ENCODE measurements at regions not wholly inside any gene's neighbourhood (a gene's known extent, or its start where the extent isn't known, plus 50 kb on each side); places are given as distances from the start of the nearest gene placed in this dataset.

DNA sequence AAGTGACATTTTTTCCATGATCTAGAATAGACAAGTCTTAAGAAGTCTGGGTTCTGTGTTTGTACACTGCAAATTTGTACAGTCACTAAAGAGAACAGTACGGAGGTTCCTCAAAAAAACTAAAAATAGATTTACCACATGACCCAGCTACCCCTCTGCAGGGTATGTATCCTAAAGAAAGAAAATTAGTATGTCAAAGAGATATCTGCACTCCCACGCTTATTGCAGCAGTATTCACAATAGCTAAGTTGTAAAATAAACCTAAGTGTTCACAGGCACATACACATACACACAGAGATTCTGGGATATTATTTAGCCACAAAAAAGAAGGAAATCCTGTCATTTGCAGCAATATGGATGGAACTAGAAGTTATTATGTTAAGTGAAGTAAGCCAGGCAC lies 120.4 kb downstream of the ZIC1 start:
- POLR2A ChIA-PET (ENCODE audit: low non-redundant PET): no interaction called here
- no peak for DNase-seq (ENCODE audit: low spot score)
- H3K27ac ChIP-seq: no peak overlapping the region
- TF ChIP-seq, protein P1, sequence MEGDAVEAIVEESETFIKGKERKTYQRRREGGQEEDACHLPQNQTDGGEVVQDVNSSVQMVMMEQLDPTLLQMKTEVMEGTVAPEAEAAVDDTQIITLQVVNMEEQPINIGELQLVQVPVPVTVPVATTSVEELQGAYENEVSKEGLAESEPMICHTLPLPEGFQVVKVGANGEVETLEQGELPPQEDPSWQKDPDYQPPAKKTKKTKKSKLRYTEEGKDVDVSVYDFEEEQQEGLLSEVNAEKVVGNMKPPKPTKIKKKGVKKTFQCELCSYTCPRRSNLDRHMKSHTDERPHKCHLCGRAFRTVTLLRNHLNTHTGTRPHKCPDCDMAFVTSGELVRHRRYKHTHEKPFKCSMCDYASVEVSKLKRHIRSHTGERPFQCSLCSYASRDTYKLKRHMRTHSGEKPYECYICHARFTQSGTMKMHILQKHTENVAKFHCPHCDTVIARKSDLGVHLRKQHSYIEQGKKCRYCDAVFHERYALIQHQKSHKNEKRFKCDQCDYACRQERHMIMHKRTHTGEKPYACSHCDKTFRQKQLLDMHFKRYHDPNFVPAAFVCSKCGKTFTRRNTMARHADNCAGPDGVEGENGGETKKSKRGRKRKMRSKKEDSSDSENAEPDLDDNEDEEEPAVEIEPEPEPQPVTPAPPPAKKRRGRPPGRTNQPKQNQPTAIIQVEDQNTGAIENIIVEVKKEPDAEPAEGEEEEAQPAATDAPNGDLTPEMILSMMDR (conservative IDR thresholded peaks at IDR 0.05; ENCODE audit: low read depth): no peak
- CTCF ChIA-PET: no interaction called here

DNA sequence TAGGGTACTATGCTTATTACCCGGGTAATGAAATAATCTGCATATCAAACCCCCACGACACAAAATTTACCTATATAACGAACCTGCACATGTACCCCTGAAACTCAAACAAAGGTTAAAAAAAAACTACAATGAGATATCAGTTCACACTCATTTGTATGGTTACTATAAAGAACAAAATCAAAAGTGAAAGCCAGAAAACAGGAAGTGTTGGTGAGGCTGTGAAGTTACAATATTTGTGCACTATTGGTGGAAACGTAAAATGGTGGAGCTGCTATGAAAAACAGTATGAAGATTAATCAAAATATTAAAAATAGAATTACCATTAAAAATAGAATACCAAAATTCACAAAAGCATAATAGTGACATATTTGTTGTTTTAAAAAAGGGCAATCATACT lies 128.9 kb downstream of the ZIC1 start:
- CTCF ChIA-PET: no interaction called here
- POLR2A ChIA-PET (ENCODE audit: low non-redundant PET): no interaction called here
- no peak for DNase-seq (ENCODE audit: low spot score)
- no peak overlapping the region for H3K27ac ChIP-seq
- TF ChIP-seq, protein P1 (conservative IDR thresholded peaks at IDR 0.05; ENCODE audit: low read depth): no peak

DNA sequence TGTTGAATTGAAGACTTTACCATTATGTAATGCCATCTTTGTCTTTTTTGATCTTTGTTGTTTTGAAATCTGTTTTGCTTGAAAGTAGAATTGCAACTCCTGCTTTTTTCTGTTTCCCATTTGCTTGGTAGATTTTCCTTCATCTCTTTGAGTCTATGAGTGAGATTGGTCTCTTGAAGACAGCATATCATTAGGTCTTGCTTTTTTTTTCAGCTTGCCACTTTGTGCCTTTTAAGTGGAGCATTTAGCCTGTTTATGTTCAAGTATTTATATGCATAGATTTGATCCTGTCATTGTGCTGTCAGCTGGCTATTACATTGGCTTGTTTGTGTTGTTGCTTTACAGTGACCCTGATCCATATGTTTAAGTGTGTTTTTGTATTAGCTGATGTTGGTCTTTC lies 131.8 kb downstream of the ZIC1 start:
- no peak for DNase-seq (ENCODE audit: low spot score)
- no peak overlapping the region for H3K27ac ChIP-seq
- TF ChIP-seq, protein P1 (conservative IDR thresholded peaks at IDR 0.05; ENCODE audit: low read depth): no peak
- ChIA-PET POLR2A (ENCODE audit: low non-redundant PET) (no interaction called here), CTCF (no interaction called here)

DNA sequence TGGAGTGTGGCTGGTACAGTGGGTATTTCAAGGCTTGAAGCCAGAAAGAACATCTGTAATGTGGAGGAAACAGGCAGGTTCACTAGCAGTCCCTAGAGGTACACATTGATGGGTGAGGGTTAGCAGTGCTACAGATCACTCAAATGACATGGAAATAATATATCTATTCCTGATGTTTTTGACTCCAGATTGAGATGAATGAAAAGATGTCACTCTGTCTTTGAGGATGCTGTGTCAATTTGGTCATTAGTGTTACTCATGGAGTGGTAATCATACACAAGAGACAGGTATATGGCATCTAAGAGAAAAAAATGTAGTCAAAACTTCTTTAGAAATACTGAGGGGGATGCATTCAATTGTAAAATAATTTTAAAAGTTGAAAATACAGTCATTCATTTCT lies 135.1 kb downstream of the ZIC1 start:
- DNase-seq (ENCODE audit: low spot score): no peak
- TF ChIP-seq, protein P1 (conservative IDR thresholded peaks at IDR 0.05; ENCODE audit: low read depth): no peak
- ChIA-PET CTCF (no interaction called here), POLR2A (ENCODE audit: low non-redundant PET) (no interaction called here)
- no peak overlapping the region for H3K27ac ChIP-seq

DNA sequence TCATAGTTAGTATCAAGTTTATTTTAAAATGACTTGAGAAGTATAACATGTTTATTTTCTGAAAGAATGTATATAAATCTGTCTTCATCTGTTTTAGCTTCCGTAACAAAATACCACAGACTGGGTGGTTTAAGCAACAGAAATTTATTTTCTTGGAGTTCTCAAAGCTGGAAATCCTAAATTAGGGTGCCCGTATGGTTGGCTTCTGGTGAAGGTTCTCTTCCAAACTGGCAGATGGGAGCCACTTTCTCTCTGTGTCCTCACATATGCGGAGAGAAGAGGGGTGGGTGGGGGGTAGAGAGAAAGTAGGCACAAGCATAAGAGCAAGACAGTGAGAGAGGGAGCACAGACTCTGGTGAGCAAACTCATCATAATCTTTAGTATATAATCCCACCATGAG lies 142.3 kb downstream of the ZIC1 start:
- ChIA-PET POLR2A (ENCODE audit: low non-redundant PET) (no interaction called here), CTCF (interaction anchor here (0.6 kb wide), 1 partner anchor 106 kb away, joined by 3 read pairs; no protein-coding TSS in a partner anchor)
- no peak for DNase-seq (ENCODE audit: low spot score)
- H3K27ac ChIP-seq: no peak overlapping the region
- TF ChIP-seq, protein P1 (conservative IDR thresholded peaks at IDR 0.05; ENCODE audit: low read depth): no peak

DNA sequence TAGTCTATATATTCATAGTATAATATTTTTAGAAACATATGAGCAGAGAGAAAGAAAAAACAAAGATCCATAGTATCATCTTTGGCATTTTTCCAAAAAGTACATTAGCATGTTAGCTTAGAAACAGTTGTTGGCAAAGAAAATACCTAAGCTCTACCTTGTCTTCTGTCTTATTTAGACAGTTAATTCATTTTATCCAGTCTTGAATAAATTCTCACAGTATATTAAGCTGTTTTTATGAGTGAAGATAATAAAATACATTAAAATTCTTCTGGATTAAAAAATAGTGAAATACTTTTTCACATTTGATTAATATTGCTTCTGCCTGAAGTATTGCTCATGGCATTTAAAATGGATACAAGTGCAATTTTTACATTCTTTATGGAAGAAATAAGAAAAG lies 145.2 kb downstream of the ZIC1 start:
- CTCF ChIA-PET: interaction anchor here (0.6 to 0.8 kb wide), 2 partner anchors 392 to 597 kb away, joined by 3 read pairs; no protein-coding TSS in a partner anchor
- DNase-seq (ENCODE audit: low spot score): no peak
- POLR2A ChIA-PET (ENCODE audit: low non-redundant PET): no interaction called here
- TF ChIP-seq, protein P1 (conservative IDR thresholded peaks at IDR 0.05; ENCODE audit: low read depth): no peak
- H3K27ac ChIP-seq: no peak overlapping the region

DNA sequence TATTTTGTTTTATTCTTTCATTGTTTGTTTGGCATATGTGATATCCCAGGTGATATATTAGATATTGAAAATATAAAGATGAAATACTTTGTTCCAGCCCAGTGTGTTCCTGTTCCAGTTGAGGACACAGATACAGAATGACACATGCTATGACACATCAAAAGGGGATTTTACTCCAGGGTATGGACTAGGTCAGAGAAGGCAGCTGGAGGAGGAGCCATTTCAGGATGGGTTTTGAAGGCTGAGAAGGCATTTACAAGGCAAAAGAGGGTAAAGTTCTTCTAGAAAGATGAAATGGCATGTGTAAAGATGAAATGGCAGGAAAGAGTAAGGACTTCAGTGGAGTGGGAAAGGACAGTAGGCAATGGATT lies 163.8 kb downstream of the ZIC1 start:
- ChIA-PET CTCF (no interaction called here), POLR2A (ENCODE audit: low non-redundant PET) (no interaction called here)
- no peak overlapping the region for H3K27ac ChIP-seq
- DNase-seq (ENCODE audit: low spot score): peak; percentile 1
- TF ChIP-seq, protein P1 (conservative IDR thresholded peaks at IDR 0.05; ENCODE audit: low read depth): no peak

All from RWPE1 (cell line).